OCI-LY1 (cell line): ENCODE measurements at regions not wholly inside any gene's neighbourhood (a gene's known extent, or its start where the extent isn't known, plus 50 kb on each side); places are given as distances from the start of the nearest gene placed in this dataset.

Experiments
- H2AFZ ChIP-seq: fragments of 200-600 bp; sonication (generic), shearing (Covaris generic); 2 replicates; pipeline ENCODE4 v1.6.0; 2014; ENCODE audit warnings: antibody characterized with exemption, mild to moderate bottlenecking, low read length
- H3F3A ChIP-seq: fragments of 200-600 bp; sonication (generic), shearing (Covaris generic); 2 replicates; pipeline ENCODE4 v1.6.0; 2014; ENCODE audit warnings: mild to moderate bottlenecking, antibody characterized with exemption, low read length, moderate library complexity; ENCODE audit not compliant: insufficient read depth
- H3K27ac ChIP-seq: fragments of 200-600 bp; sonication (generic); 2 replicates; pipeline ENCODE4 v1.5.1; 2014; ENCODE audit warnings: low read length, mixed run types, mild to moderate bottlenecking, low read depth; ENCODE audit not compliant: poor library complexity, severe bottlenecking
- H3K27me3 ChIP-seq: fragments of 200-600 bp; sonication (generic); 2 replicates; pipeline ENCODE4 v1.6.0; 2014; ENCODE audit warnings: antibody characterized with exemption, mild to moderate bottlenecking, low read length, moderate library complexity; ENCODE audit not compliant: insufficient read depth
- H3K36me3 ChIP-seq: fragments of 200-600 bp; sonication (generic); 2 replicates; pipeline ENCODE4 v1.6.1; 2014; ENCODE audit warnings: mild to moderate bottlenecking, antibody characterized with exemption, low read length, moderate library complexity, mixed read lengths; ENCODE audit not compliant: insufficient read depth
- H3K4me1 ChIP-seq: fragments of 200-600 bp; sonication (generic); 2 replicates; pipeline ENCODE4 v1.5.1; 2014; ENCODE audit warnings: mild to moderate bottlenecking, low read length, moderate library complexity; ENCODE audit not compliant: insufficient read depth, severe bottlenecking
- H3K4me2 ChIP-seq: fragments of 200-600 bp; sonication (generic), shearing (Covaris generic); 2 replicates; pipeline ENCODE4 v1.6.1; 2014; ENCODE audit warnings: low read length
- H3K4me3 ChIP-seq: fragments of 200-600 bp; sonication (generic); 2 replicates; pipeline ENCODE4 v1.5.1; 2014; ENCODE audit warnings: low read length, low read depth, mild to moderate bottlenecking, mixed read lengths; ENCODE audit not compliant: poor library complexity, severe bottlenecking
- H3K79me2 ChIP-seq: fragments of 200-600 bp; shearing (Covaris generic); 2 replicates; pipeline ENCODE4 v1.6.1; 2016; ENCODE audit warnings: mixed run types, low read length, mixed read lengths; ENCODE audit not compliant: insufficient read depth
- H3K9ac ChIP-seq: fragments of 200-600 bp; sonication (generic), shearing (Covaris generic); 2 replicates; pipeline ENCODE4 v1.6.1; 2014; ENCODE audit warnings: mild to moderate bottlenecking, low read length, mixed read lengths
- H3K9me2 ChIP-seq: fragments of 200-600 bp; sonication (generic), shearing (Covaris generic); 2 replicates; pipeline ENCODE4 v1.6.1; 2014; ENCODE audit warnings: low read depth, mild to moderate bottlenecking, low read length, mixed read lengths
- H3K9me3 ChIP-seq: fragments of 200-600 bp; shearing (Covaris generic); 2 replicates; pipeline ENCODE4 v1.6.1; 2014; ENCODE audit warnings: low read length, mixed read lengths
- H4K20me1 ChIP-seq: fragments of 200-600 bp; sonication (generic), shearing (Covaris generic); 2 replicates; pipeline ENCODE4 v1.6.0; 2016; ENCODE audit warnings: mild to moderate bottlenecking, low read length; ENCODE audit not compliant: insufficient read depth
- EZH2 ChIP-seq: fragments of 200-600 bp; sonication (generic), shearing (Covaris generic); IDR thresholded peaks from 2 replicates; pipeline ENCODE4 v1.8.0; 2017; ENCODE audit warnings: borderline replicate concordance, mixed run types, mild to moderate bottlenecking, antibody characterized with exemption, low read length, moderate library complexity, mixed read lengths
- TF ChIP-seq, protein P1 (sequence below): fragments of 200-600 bp; sonication (generic), shearing (Covaris generic); IDR thresholded peaks from 2 replicates; pipeline ENCODE4 v1.5.1; 2017; ENCODE audit warnings: mild to moderate bottlenecking, antibody characterized with exemption, low read length, moderate library complexity, mixed read lengths

- H3K27me3 ChIP-seq, result no peaks in the 10 kb centered on the region
- no peaks in the 10 kb centered on the region for H3K36me3 ChIP-seq
- TF ChIP-seq, protein P1, sequence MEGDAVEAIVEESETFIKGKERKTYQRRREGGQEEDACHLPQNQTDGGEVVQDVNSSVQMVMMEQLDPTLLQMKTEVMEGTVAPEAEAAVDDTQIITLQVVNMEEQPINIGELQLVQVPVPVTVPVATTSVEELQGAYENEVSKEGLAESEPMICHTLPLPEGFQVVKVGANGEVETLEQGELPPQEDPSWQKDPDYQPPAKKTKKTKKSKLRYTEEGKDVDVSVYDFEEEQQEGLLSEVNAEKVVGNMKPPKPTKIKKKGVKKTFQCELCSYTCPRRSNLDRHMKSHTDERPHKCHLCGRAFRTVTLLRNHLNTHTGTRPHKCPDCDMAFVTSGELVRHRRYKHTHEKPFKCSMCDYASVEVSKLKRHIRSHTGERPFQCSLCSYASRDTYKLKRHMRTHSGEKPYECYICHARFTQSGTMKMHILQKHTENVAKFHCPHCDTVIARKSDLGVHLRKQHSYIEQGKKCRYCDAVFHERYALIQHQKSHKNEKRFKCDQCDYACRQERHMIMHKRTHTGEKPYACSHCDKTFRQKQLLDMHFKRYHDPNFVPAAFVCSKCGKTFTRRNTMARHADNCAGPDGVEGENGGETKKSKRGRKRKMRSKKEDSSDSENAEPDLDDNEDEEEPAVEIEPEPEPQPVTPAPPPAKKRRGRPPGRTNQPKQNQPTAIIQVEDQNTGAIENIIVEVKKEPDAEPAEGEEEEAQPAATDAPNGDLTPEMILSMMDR, result no peak
- no peak for TF ChIP-seq EZH2
- no peaks in the 10 kb centered on the region for H4K20me1 ChIP-seq
- H3K9me3 ChIP-seq, result no peaks in the 10 kb centered on the region
- H3K27ac ChIP-seq, result no peak overlapping the region
- H3K9me2 ChIP-seq, result no peaks in the 10 kb centered on the region
- no peaks in the 10 kb centered on the region for H3F3A ChIP-seq
- H2AFZ ChIP-seq, result no peak overlapping the region
- no peak overlapping the region for H3K4me2 ChIP-seq
- H3K79me2 ChIP-seq, result no peaks in the 10 kb centered on the region
- no peak overlapping the region for H3K4me3 ChIP-seq
- no peaks in the 10 kb centered on the region for H3K4me1 ChIP-seq
- no peak overlapping the region for H3K9ac ChIP-seq
These were observed 178.9 kb downstream of the DMRTA1 start for GRCh38 chr9:22625540-22625939.

DNA sequence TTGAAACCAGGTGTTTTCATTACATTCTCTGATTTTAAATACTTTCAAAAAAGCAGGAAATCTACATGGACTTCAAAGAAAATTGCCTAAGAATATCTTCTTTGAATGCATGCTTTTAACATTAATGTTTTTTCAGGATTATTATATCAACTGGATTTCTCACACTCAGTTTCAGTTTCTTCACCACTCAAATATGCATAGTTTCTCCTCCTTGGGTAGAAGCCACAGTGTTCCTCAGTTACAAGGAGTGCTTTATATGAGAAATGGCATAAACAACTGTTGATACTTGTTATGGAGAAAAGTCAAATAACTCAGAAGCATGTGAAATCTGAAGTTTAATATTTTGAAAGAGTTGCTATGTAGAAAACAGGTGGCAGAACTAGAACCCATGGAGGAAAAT is 196.9 kb downstream of the DMRTA1 start:
- H3K9me3 ChIP-seq, result no peaks in the 10 kb centered on the region
- no peaks in the 10 kb centered on the region for H4K20me1 ChIP-seq
- no peaks in the 10 kb centered on the region for H3F3A ChIP-seq
- TF ChIP-seq, protein P1, result no peak
- no peak for TF ChIP-seq EZH2
- H3K79me2 ChIP-seq, result no peaks in the 10 kb centered on the region
- no peaks in the 10 kb centered on the region for H3K9me2 ChIP-seq
- no peak overlapping the region for H3K4me2 ChIP-seq
- no peak overlapping the region for H3K9ac ChIP-seq
- no peaks in the 10 kb centered on the region for H3K4me1 ChIP-seq
- no peak overlapping the region for H3K4me3 ChIP-seq
- H3K36me3 ChIP-seq, result no peaks in the 10 kb centered on the region
- H2AFZ ChIP-seq, result no peak overlapping the region
- no peak overlapping the region for H3K27ac ChIP-seq
- H3K27me3 ChIP-seq, result no peaks in the 10 kb centered on the region

- H3K36me3 ChIP-seq, result no peaks in the 10 kb centered on the region
- H3K9me3 ChIP-seq, result no peaks in the 10 kb centered on the region
- no peak overlapping the region for H2AFZ ChIP-seq
- no peak overlapping the region for H3K9ac ChIP-seq
- no peak overlapping the region for H3K4me2 ChIP-seq
- TF ChIP-seq EZH2, result no peak
- TF ChIP-seq, protein P1, result no peak
- no peaks in the 10 kb centered on the region for H3K79me2 ChIP-seq
- no peaks in the 10 kb centered on the region for H4K20me1 ChIP-seq
- no peaks in the 10 kb centered on the region for H3K27me3 ChIP-seq
- no peak overlapping the region for H3K27ac ChIP-seq
- H3K9me2 ChIP-seq, result no peaks in the 10 kb centered on the region
- H3K4me1 ChIP-seq, result no peaks in the 10 kb centered on the region
- no peak overlapping the region for H3K4me3 ChIP-seq
- no peaks in the 10 kb centered on the region for H3F3A ChIP-seq
These were observed 199.3 kb downstream of the DMRTA1 start for GRCh38 chr9:22645893-22646292.
